GM18498 (cell line): ENCODE measurements at regions not wholly inside any gene's neighbourhood (a gene's known extent, or its start where the extent isn't known, plus 50 kb on each side); places are given as distances from the start of the nearest gene placed in this dataset.

Experiments used
- ATAC-seq: cut with Tn5 transposase; IDR thresholded peaks from one replicate; pipeline ENCODE4 v1.9.1; 2021; ENCODE audit warnings: mild to moderate bottlenecking, moderate library complexity; ENCODE audit not compliant: unreplicated experiment

- no peak for ATAC-seq
Observed at GRCh38 chr15:95865330-95865739, 465.2 kb upstream of the NR2F2 start.

GRCh38 chr15:95866711-95867440 lies 463.6 kb upstream of the NR2F2 start:
- ATAC-seq: no peak

GRCh38 chr15:95868450-95868849 lies 462.1 kb upstream of the NR2F2 start:
- no peak for ATAC-seq

- no peak for ATAC-seq
Observed at GRCh38 chr15:95868970-95869369, 461.5 kb upstream of the NR2F2 start.

GRCh38 chr15:95869920-95870319 lies 460.6 kb upstream of the NR2F2 start:
- ATAC-seq: no peak

- ATAC-seq: no peak
Observed at GRCh38 chr15:95872366-95872771, 458.1 kb upstream of the NR2F2 start.

- no peak for ATAC-seq
Observed at GRCh38 chr15:95874637-95875036, 455.9 kb upstream of the NR2F2 start.

GRCh38 chr15:95875121-95875643 lies 455.3 kb upstream of the NR2F2 start:
- no peak for ATAC-seq

GRCh38 chr15:95880031-95880570 lies 450.4 kb upstream of the NR2F2 start:
- ATAC-seq: no peak

GRCh38 chr15:95880630-95881029 lies 449.9 kb upstream of the NR2F2 start:
- no peak for ATAC-seq

GRCh38 chr15:95883064-95883463 lies 447.4 kb upstream of the NR2F2 start:
- no peak for ATAC-seq

GRCh38 chr15:95884276-95884675 lies 446.2 kb upstream of the NR2F2 start:
- ATAC-seq: no peak

GRCh38 chr15:95887666-95888390 lies 442.7 kb upstream of the NR2F2 start:
- no peak for ATAC-seq

- ATAC-seq: no peak
Observed at GRCh38 chr15:95888762-95889161, 441.7 kb upstream of the NR2F2 start.

GRCh38 chr15:95894407-95894956 lies 436.0 kb upstream of the NR2F2 start:
- ATAC-seq: no peak

- ATAC-seq: no peak
Observed at GRCh38 chr15:95895508-95895907, 435.0 kb upstream of the NR2F2 start.

GRCh38 chr15:95897651-95898050 lies 432.8 kb upstream of the NR2F2 start:
- no peak for ATAC-seq

GRCh38 chr15:95898761-95899160 lies 431.7 kb upstream of the NR2F2 start:
- ATAC-seq: no peak

GRCh38 chr15:95901271-95901670 lies 429.2 kb upstream of the NR2F2 start:
- ATAC-seq: no peak

- no peak for ATAC-seq
Observed at GRCh38 chr15:95902606-95903005, 427.9 kb upstream of the NR2F2 start.

GRCh38 chr15:95903352-95903751 lies 427.1 kb upstream of the NR2F2 start:
- no peak for ATAC-seq
